ENCODE measurements at regions not wholly inside any gene's neighbourhood (a gene's known extent, or its start where the extent isn't known, plus 50 kb on each side); places are given as distances from the start of the nearest gene placed in this dataset.

DNA sequence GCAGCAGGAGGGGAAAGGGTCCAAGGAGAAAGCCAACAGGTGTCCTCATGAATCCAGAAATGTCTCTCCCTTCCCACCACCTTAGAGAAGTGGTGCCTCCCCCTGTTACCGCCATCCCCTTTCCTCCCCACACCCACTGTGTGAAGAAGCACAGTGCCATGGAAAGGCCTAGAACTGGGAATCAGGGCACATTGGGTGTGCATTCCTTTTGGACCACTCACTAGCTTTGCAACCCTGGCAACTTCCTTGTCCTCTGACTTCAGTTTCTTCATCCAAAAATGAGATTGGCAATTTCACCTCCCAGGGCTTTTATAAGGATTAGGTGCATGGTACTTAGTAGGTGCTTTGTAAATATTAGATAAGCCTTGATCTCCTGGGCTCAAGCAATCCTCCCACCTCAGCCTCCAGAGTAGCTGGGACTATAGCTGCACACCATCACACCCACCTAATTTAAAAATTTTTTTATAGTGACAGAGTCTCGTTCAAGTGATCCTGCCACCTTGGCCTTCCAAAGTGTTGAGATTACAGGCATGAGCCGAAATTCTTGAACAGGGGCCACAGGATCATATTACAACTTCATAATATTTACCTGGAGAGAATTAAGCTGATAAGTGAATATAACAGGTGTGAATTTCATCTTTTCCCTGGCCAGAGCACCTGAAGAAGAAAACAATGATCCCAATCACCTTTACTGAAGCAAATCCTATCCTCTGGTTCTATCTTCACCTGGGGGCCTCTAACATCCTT, 97.9 kb upstream of the TAF1B start:
- TF ChIP-seq POLR2A (IDR thresholded peaks at IDR 0.05; ENCODE audit: low read length) (no peak), GATA1 (IDR thresholded peaks at IDR 0.05; ENCODE audit: low read depth, low read length) (no peak)

All from erythroblast (primary cell).